ENCODE measurements at regions not wholly inside any gene's neighbourhood (a gene's known extent, or its start where the extent isn't known, plus 50 kb on each side); places are given as distances from the start of the nearest gene placed in this dataset.

DNA sequence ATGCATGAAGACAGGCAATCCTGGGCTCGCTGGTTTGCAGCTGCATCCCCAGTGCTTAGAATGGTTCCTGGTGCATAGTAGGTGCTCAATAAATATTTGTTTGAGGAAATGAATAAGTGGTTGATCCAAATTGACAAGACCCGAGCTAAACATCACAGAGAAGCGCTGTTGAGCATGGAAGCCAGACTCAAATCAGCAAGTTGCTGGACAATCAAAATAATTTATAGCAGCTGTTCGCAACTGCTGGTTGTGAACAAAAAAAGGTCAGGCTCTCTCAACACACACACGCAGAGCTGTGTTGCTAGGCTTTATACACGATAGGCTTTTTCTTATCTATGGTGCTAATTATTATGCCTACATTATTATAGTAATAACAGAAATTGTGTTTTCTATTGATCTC is 190.2 kb downstream of the TBX5 start:
- intact Hi-C loops (cut with DNase I; ENCODE audit: low total_unique reads): no loop called here
- H3K4me1 ChIP-seq: no peaks in the 10 kb centered on the region
- no peak for DNase-seq
- no peaks in the 10 kb centered on the region for H3K27me3 ChIP-seq
- no peak overlapping the region for H3K4me3 ChIP-seq
- H3K9me3 ChIP-seq: no peaks in the 10 kb centered on the region
- TF ChIP-seq POLR2A (IDR thresholded peaks at IDR 0.05): no peak
- TF ChIP-seq, protein P1, sequence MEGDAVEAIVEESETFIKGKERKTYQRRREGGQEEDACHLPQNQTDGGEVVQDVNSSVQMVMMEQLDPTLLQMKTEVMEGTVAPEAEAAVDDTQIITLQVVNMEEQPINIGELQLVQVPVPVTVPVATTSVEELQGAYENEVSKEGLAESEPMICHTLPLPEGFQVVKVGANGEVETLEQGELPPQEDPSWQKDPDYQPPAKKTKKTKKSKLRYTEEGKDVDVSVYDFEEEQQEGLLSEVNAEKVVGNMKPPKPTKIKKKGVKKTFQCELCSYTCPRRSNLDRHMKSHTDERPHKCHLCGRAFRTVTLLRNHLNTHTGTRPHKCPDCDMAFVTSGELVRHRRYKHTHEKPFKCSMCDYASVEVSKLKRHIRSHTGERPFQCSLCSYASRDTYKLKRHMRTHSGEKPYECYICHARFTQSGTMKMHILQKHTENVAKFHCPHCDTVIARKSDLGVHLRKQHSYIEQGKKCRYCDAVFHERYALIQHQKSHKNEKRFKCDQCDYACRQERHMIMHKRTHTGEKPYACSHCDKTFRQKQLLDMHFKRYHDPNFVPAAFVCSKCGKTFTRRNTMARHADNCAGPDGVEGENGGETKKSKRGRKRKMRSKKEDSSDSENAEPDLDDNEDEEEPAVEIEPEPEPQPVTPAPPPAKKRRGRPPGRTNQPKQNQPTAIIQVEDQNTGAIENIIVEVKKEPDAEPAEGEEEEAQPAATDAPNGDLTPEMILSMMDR (IDR thresholded peaks at IDR 0.05): no peak
- no peak overlapping the region for H3K27ac ChIP-seq
- no peaks in the 10 kb centered on the region for H3K36me3 ChIP-seq

DNA sequence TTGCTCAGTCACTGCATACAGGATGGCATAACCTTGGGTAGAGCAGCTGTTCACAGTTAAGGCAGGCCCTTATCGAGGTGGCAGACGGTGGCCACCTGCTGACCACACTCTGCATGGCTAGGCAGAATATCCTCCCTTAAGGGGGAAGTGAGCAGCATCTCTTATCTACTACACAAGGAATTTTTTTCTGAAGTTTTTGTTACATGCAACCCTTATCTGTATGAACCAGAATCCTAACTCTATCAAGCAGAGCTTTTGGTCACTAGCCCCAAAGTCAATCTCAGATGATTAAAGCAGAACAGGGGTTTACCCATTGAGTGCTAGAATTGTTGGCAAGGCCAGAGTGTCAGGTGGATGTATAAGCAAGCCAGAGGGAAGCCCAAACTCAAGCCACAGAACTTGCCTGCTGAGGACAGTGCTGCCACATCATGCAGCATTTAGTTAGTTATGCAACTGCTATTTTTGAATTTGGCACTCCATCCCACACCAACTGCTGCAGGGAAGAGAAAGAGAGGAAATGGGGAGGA is 192.8 kb downstream of the TBX5 start:
- Histone ChIP-seq H3K4me1 (no peaks in the 10 kb centered on the region), H3K9me3 (no peaks in the 10 kb centered on the region), H3K27me3 (no peaks in the 10 kb centered on the region), H3K4me3 (no peak overlapping the region), H3K27ac (no peak overlapping the region), H3K36me3 (no peaks in the 10 kb centered on the region)
- DNase-seq: no peak
- TF ChIP-seq, protein P1 (IDR thresholded peaks at IDR 0.05): no peak
- no peak for TF ChIP-seq POLR2A (IDR thresholded peaks at IDR 0.05)
- intact Hi-C loops (cut with DNase I; ENCODE audit: low total_unique reads): no loop called here

GRCh38 chr12:114209861-114210260 is 196.1 kb downstream of the TBX5 start:
- Histone ChIP-seq H3K4me1 (no peaks in the 10 kb centered on the region), H3K36me3 (no peaks in the 10 kb centered on the region), H3K4me3 (no peak overlapping the region), H3K27ac (no peak overlapping the region), H3K9me3 (no peaks in the 10 kb centered on the region), H3K27me3 (no peaks in the 10 kb centered on the region)
- intact Hi-C loops (cut with DNase I; ENCODE audit: low total_unique reads): no loop called here
- TF ChIP-seq POLR2A (IDR thresholded peaks at IDR 0.05): no peak
- TF ChIP-seq, protein P1 (IDR thresholded peaks at IDR 0.05): no peak
- no peak for DNase-seq

- Histone ChIP-seq H3K4me3 (no peak overlapping the region), H3K9me3 (no peaks in the 10 kb centered on the region), H3K36me3 (no peaks in the 10 kb centered on the region), H3K27me3 (no peaks in the 10 kb centered on the region), H3K27ac (no peak overlapping the region), H3K4me1 (no peaks in the 10 kb centered on the region)
- DNase-seq: no peak
- intact Hi-C loops (cut with DNase I; ENCODE audit: low total_unique reads): no loop called here
- TF ChIP-seq, protein P1 (IDR thresholded peaks at IDR 0.05): no peak
- no peak for TF ChIP-seq POLR2A (IDR thresholded peaks at IDR 0.05)
These were observed 199.4 kb downstream of the TBX5 start for GRCh38 chr12:114206525-114206924.

GRCh38 chr12:114201794-114202193 is 204.2 kb downstream of the TBX5 start:
- no peak overlapping the region for H3K27ac ChIP-seq
- DNase-seq: no peak
- TF ChIP-seq POLR2A (IDR thresholded peaks at IDR 0.05): no peak
- TF ChIP-seq, protein P1 (IDR thresholded peaks at IDR 0.05): no peak
- H3K9me3 ChIP-seq: no peaks in the 10 kb centered on the region
- H3K4me3 ChIP-seq: no peak overlapping the region
- intact Hi-C loops (cut with DNase I; ENCODE audit: low total_unique reads): no loop called here
- H3K4me1 ChIP-seq: no peaks in the 10 kb centered on the region
- H3K27me3 ChIP-seq: no peaks in the 10 kb centered on the region
- no peaks in the 10 kb centered on the region for H3K36me3 ChIP-seq

All from uterus (tissue), 3 donors.